Activated naive CD4-positive, alpha-beta T cell treated with anti-CD3 and anti-CD28 coated beads, Interleukin-2, amount 50 U/mL, for 16 hours (primary cell): ENCODE measurements at regions not wholly inside any gene's neighbourhood (a gene's known extent, or its start where the extent isn't known, plus 50 kb on each side); places are given as distances from the start of the nearest gene placed in this dataset.

ENCODE experiments used
- DNase-seq: peaks from one replicate; pipeline ENCODE4 v3.0.0-alpha.2; 2020

- DNase-seq, result no peak
Measured at GRCh38 chr10:4687397-4687796, 138.6 kb upstream of the AKR1E2 start.

GRCh38 chr10:4686644-4686996, 139.4 kb upstream of the AKR1E2 start:
- DNase-seq, result peak; percentile 30

- no peak for DNase-seq
Measured at GRCh38 chr10:4685904-4686643, 139.9 kb upstream of the AKR1E2 start.

GRCh38 chr10:4685491-4685890, 140.5 kb upstream of the AKR1E2 start:
- no peak for DNase-seq

- DNase-seq, result no peak
Measured at GRCh38 chr10:4684434-4684833, 141.6 kb upstream of the AKR1E2 start.

GRCh38 chr10:4683838-4684237, 142.2 kb upstream of the AKR1E2 start:
- DNase-seq, result no peak

GRCh38 chr10:4683137-4683536, 142.9 kb upstream of the AKR1E2 start:
- no peak for DNase-seq

- no peak for DNase-seq
Measured at GRCh38 chr10:4678951-4679671, 146.9 kb upstream of the AKR1E2 start.

GRCh38 chr10:4678023-4678950, 147.7 kb upstream of the AKR1E2 start:
- DNase-seq, result no peak

- DNase-seq, result no peak
Measured at GRCh38 chr10:4677296-4678021, 148.5 kb upstream of the AKR1E2 start.

GRCh38 chr10:4676566-4676965, 149.4 kb upstream of the AKR1E2 start:
- no peak for DNase-seq

GRCh38 chr10:4675808-4676207, 150.2 kb upstream of the AKR1E2 start:
- no peak for DNase-seq

GRCh38 chr10:4673279-4674040, 152.5 kb upstream of the AKR1E2 start:
- DNase-seq, result no peak

GRCh38 chr10:4672201-4672600, 153.8 kb upstream of the AKR1E2 start:
- DNase-seq, result no peak

GRCh38 chr10:4671451-4672145, 154.4 kb upstream of the AKR1E2 start:
- DNase-seq, result no peak

GRCh38 chr10:4670737-4671136, 155.3 kb upstream of the AKR1E2 start:
- no peak for DNase-seq

GRCh38 chr10:4669585-4669984, 156.4 kb upstream of the AKR1E2 start:
- no peak for DNase-seq

GRCh38 chr10:4663162-4663992, 162.6 kb upstream of the AKR1E2 start:
- DNase-seq, result no peak

GRCh38 chr10:4662576-4663161, 163.3 kb upstream of the AKR1E2 start:
- no peak for DNase-seq
